Natural killer cell (primary cell): ENCODE measurements at regions not wholly inside any gene's neighbourhood (a gene's known extent, or its start where the extent isn't known, plus 50 kb on each side); places are given as distances from the start of the nearest gene placed in this dataset.

Experiments used
- ATAC-seq, 3 donors: fragments of 150-1000 bp in 2 of 3; fragments of 200-7000 bp in 1 of 3; cut with Tn5 transposase; 1 replicate in 1 of 3; 2 replicates in 2 of 3; pipeline ENCODE4 v1.10.0; 2021; ENCODE audit warnings: mild to moderate bottlenecking in 2 of 3, moderate library complexity in 2 of 3
- DNase-seq, 2 donors: peaks; one replicate each; pipeline versions ENCODE4 v3.0.0 to v3.0.0-alpha.2; 2013 to 2021; ENCODE audit warnings: mixed read lengths in 1 of 2
- H3K27ac ChIP-seq: one replicate; pipeline ENCODE4 v1.5.1; 2013; ENCODE audit warnings: mild to moderate bottlenecking, low read length
- H3K27me3 ChIP-seq: one replicate; pipeline ENCODE4 v1.6.1; 2013; ENCODE audit warnings: low read length; ENCODE audit not compliant: control insufficient read depth, insufficient read depth
- H3K36me3 ChIP-seq: one replicate; pipeline ENCODE4 v1.6.1; 2013; ENCODE audit warnings: low read length; ENCODE audit not compliant: control insufficient read depth, insufficient read depth
- H3K4me1 ChIP-seq: one replicate; pipeline ENCODE4 v1.6.1; 2013; ENCODE audit warnings: low read length; ENCODE audit not compliant: control insufficient read depth, insufficient read depth
- H3K4me3 ChIP-seq: one replicate; pipeline ENCODE4 v1.5.1; 2013; ENCODE audit warnings: low read length
- H3K9me3 ChIP-seq: one replicate; pipeline ENCODE4 v1.6.1; 2013; ENCODE audit warnings: low read length; ENCODE audit not compliant: control insufficient read depth, insufficient read depth
- H3K27ac Mint-ChIP-seq, 2 donors: one replicate each; pipeline ENCODE4 v1.8.0; 2022; ENCODE audit warnings: mild to moderate bottlenecking in 2 of 2, mixed read lengths in 2 of 2, moderate library complexity in 1 of 2
- H3K27me3 Mint-ChIP-seq, 2 donors: one replicate each; pipeline ENCODE4 v1.8.0; 2022; ENCODE audit warnings: low read depth in 2 of 2, mixed read lengths in 2 of 2
- H3K36me3 Mint-ChIP-seq: one replicate; pipeline ENCODE4 v1.8.0; 2022; ENCODE audit warnings: mixed read lengths
- H3K4me1 Mint-ChIP-seq, 2 donors: one replicate each; pipeline ENCODE4 v1.8.0; 2022; ENCODE audit warnings: mixed read lengths in 2 of 2
- H3K4me3 Mint-ChIP-seq: one replicate; pipeline ENCODE4 v1.8.0; 2022; ENCODE audit warnings: mild to moderate bottlenecking, moderate library complexity, mixed read lengths
- H3K9me3 Mint-ChIP-seq, 2 donors: one replicate each; pipeline ENCODE4 v1.8.0; 2022; ENCODE audit warnings: mixed read lengths in 2 of 2
- CTCF ChIP-seq: fragments of 200-600 bp; IDR thresholded peaks from one replicate; pipeline ENCODE4 v1.8.0; 2022; ENCODE audit warnings: antibody characterized with exemption
- WGBS: methylation state at CpG from one replicate; pipeline ENCODE4 v1.1.7; 2013; ENCODE audit warnings: missing lambda C conversion rate; ENCODE audit not compliant: insufficient coverage; 5-methylcytosine and 5-hydroxymethylcytosine counted together
- intact Hi-C: fragments of 100-400 bp; cut with micrococcal nuclease; formaldehyde crosslinking; loops from one replicate; pipeline ENCODE4 v1.14.2; 2022

DNA sequence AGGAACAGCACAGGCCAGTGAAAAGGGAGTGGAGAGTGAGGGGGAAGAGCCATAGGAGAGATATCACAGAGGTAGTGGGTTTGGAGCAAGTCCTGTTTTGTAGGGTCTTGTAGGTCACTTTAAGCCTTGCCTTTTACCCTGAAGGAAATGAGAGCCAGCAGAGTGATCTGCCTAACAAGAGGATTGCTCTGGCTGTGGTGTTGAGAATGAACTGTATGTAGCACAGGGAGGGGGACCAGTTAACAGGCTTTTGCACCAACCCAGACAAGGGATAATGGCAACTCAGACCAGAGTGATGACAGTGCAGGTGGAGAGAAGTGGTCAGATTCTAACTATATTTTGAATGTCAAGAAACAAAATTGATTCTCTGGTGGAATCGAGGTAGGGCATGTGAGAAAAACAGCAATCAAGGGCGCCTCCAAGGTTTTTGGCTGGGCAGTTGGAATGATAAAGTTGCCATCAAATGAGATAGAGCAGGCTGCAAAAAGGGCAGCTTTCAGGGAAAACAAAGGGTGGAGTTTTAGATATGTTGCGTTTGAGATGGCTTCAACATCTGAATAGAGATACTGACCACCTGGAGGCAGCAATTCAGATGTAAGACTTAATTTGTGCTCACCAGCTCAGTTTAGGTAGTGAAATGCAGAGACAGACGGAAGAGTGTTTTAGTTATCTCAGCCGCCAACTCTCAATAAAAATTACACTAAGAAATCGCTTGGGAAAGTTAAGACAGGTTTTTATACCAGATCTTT, 134.4 kb upstream of the BTBD3 start:
- no peaks in the 10 kb centered on the region for H3K4me1 Mint-ChIP-seq

DNA sequence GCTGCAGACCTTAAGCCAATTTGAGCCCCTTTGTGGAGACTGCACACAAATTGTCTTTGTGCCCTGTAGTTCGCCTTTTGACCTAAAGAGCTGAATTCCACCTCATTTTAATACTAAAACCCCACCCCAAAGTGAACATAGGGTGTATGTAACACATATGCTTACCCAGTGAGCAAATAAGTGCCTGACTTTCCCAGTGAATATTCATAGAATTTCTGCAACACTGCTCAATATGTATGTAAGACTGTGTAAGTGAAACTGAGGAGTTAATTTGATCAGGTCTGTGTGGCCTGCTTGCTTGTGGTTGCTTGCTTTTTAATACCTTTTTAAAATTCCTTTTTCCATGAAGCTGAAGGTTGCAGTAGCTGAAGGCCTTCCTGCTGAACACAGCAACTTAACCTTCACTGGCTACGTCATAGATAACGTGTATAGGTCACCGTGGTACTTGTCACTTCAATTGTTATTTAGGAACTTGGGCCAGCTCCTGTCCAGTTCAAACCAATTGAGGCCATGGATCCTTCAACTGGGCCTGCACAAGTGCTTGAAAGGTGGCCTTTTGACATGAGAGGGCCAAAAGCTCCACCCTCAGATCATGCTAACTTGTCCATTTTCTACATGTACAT, 131.7 kb upstream of the BTBD3 start:
- Mint-ChIP-seq H3K4me1 (peaks cover 0 to 6% of the 10 kb centered on the region in 2 donors), H3K27ac (no peak overlapping the region), H3K27me3 (no peaks in the 10 kb centered on the region), H3K4me3 (no peak overlapping the region), H3K36me3 (no peaks in the 10 kb centered on the region), H3K9me3 (peaks cover 8 to 10% of the 10 kb centered on the region in 2 donors)
- Histone ChIP-seq H3K9me3 (no peaks in the 10 kb centered on the region), H3K36me3 (no peaks in the 10 kb centered on the region), H3K4me1 (no peaks in the 10 kb centered on the region), H3K27ac (no peak overlapping the region), H3K4me3 (no peak overlapping the region), H3K27me3 (no peaks in the 10 kb centered on the region)
- DNase-seq (no peak), ATAC-seq (no peak)
- 83% methylated on average over 4 of the region's 4 CpGs for WGBS
- no peak for TF ChIP-seq CTCF
- intact Hi-C loops, result no loop called here

More for the DNA sequence above, 134.4 kb upstream of the BTBD3 start:
- Mint-ChIP-seq H3K27me3 (no peaks in the 10 kb centered on the region), H3K27ac (no peak overlapping the region), H3K36me3 (no peaks in the 10 kb centered on the region), H3K9me3 (peaks cover 6 to 7% of the 10 kb centered on the region in 2 donors), H3K4me3 (no peak overlapping the region)
- no peak for TF ChIP-seq CTCF
- H3K27ac ChIP-seq, result no peak overlapping the region
- H3K27me3 ChIP-seq, result no peaks in the 10 kb centered on the region
- H3K9me3 ChIP-seq, result no peaks in the 10 kb centered on the region
- intact Hi-C loops, result no loop called here
- no peak overlapping the region for H3K4me3 ChIP-seq
- WGBS, result 91% methylated on average over 5 of the region's 6 CpGs
- H3K4me1 ChIP-seq, result no peaks in the 10 kb centered on the region
- no peaks in the 10 kb centered on the region for H3K36me3 ChIP-seq
- ATAC-seq (no peak), DNase-seq (no peak)

DNA sequence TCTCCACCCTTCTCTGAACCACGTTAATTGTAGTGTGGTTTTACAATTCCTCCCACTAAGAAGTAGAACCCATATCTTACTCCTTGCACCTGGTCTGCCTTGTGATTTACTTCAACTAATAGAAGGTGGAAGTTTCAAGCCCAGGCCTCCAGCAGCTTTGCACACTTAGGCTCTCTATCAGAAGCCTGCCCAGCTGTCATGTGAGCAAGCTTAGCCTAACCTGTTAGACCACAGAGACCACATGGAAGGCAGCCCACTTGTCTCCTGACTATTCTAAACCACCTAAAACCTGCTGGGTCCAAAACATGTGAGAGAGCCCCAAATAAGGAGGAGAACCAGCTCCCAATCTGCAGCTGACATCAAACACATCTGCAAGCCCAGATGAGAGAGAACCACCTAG, 127.6 kb upstream of the BTBD3 start:
- no peaks in the 10 kb centered on the region for H3K27me3 Mint-ChIP-seq
- no peak for ATAC-seq
- H3K27ac Mint-ChIP-seq, result no peak overlapping the region
- DNase-seq, result no peak
- intact Hi-C loops, result no loop called here
- H3K9me3 Mint-ChIP-seq, result peaks cover 3 to 6% of the 10 kb centered on the region in 2 donors
- no peak overlapping the region for H3K4me3 Mint-ChIP-seq
- peaks cover 0 to 6% of the 10 kb centered on the region in 2 donors for H3K4me1 Mint-ChIP-seq
- WGBS, result no CpG with 5 or more reads among the region's 1 CpG
- Histone ChIP-seq H3K27ac (no peak overlapping the region), H3K4me3 (no peak overlapping the region), H3K36me3 (no peaks in the 10 kb centered on the region), H3K4me1 (no peaks in the 10 kb centered on the region), H3K27me3 (no peaks in the 10 kb centered on the region), H3K9me3 (no peaks in the 10 kb centered on the region)
- H3K36me3 Mint-ChIP-seq, result no peaks in the 10 kb centered on the region
- TF ChIP-seq CTCF, result no peak
